ENCODE measurements at regions not wholly inside any gene's neighbourhood (a gene's known extent, or its start where the extent isn't known, plus 50 kb on each side); places are given as distances from the start of the nearest gene placed in this dataset.

GRCh38 chr9:23081377-23081776 is 634.8 kb downstream of the DMRTA1 start:
- DNase-seq (ENCODE audit: insufficient read length, low spot score) (no peak), FAIRE-seq (no peak)
- TF ChIP-seq CTCF (IDR thresholded peaks at IDR 0.05; ENCODE audit: insufficient read depth, missing control alignments): no peak

- FAIRE-seq (no peak), DNase-seq (ENCODE audit: insufficient read length, low spot score) (no peak)
These were observed 642.3 kb downstream of the DMRTA1 start for GRCh38 chr9:23088932-23089364.

GRCh38 chr9:23117616-23118015 is 671.0 kb downstream of the DMRTA1 start:
- no peak for DNase-seq (ENCODE audit: insufficient read length, low spot score)
- no peak for TF ChIP-seq CTCF (IDR thresholded peaks at IDR 0.05; ENCODE audit: insufficient read depth, missing control alignments)
- no peak for FAIRE-seq

More at GRCh38 chr9:23088932-23089364, 642.3 kb downstream of the DMRTA1 start:
- peak; percentile 45 for TF ChIP-seq CTCF (IDR thresholded peaks at IDR 0.05; ENCODE audit: insufficient read depth, missing control alignments)

- DNase-seq (ENCODE audit: insufficient read length, low spot score) (no peak), FAIRE-seq (no peak)
- TF ChIP-seq CTCF (IDR thresholded peaks at IDR 0.05; ENCODE audit: insufficient read depth, missing control alignments): no peak
These were observed 674.0 kb downstream of the DMRTA1 start for GRCh38 chr9:23120630-23121029.

- peak; percentile 63 for TF ChIP-seq CTCF (IDR thresholded peaks at IDR 0.05; ENCODE audit: insufficient read depth, missing control alignments)
- DNase-seq (ENCODE audit: insufficient read length, low spot score) (no peak), FAIRE-seq (no peak)
These were observed 676.5 kb downstream of the DMRTA1 start for GRCh38 chr9:23123048-23123632.

GRCh38 chr9:23145467-23145866 is 680.6 kb downstream of the ELAVL2 start:
- FAIRE-seq (no peak), DNase-seq (ENCODE audit: insufficient read length, low spot score) (no peak)
- TF ChIP-seq CTCF (IDR thresholded peaks at IDR 0.05; ENCODE audit: insufficient read depth, missing control alignments): no peak

GRCh38 chr9:23153058-23153457 is 673.0 kb downstream of the ELAVL2 start:
- TF ChIP-seq CTCF (IDR thresholded peaks at IDR 0.05; ENCODE audit: insufficient read depth, missing control alignments): no peak
- FAIRE-seq (no peak), DNase-seq (ENCODE audit: insufficient read length, low spot score) (no peak)

Data from D721Med (cell line).